Adrenal gland (tissue), 5 donors: ENCODE measurements at regions not wholly inside any gene's neighbourhood (a gene's known extent, or its start where the extent isn't known, plus 50 kb on each side); places are given as distances from the start of the nearest gene placed in this dataset.

Source experiments
- POLR2A ChIP-seq, 2 donors: fragments of 450-650 bp; IDR thresholded peaks; one replicate each; pipeline ENCODE4 v1.6.1; 2017; ENCODE audit warnings: antibody characterized with exemption in 2 of 2, mild to moderate bottlenecking in 2 of 2, moderate library complexity in 1 of 2
- TF ChIP-seq, protein P1 (sequence below), 6 experiments: fragments of 450-650 bp in 4 of 6; fragments of 200-600 bp in 2 of 6; sonication (generic) in 1 of 6; IDR thresholded peaks; 1 replicate in 5 of 6; 2 replicates in 1 of 6; pipeline versions ENCODE4 v1.5.1 to v1.8.0; 2016 to 2021; ENCODE audit warnings: antibody characterized with exemption in 6 of 6, mild to moderate bottlenecking in 2 of 6, moderate library complexity in 1 of 6
- donor health status: DM: no; HTN: no; CAD: no.

DNA sequence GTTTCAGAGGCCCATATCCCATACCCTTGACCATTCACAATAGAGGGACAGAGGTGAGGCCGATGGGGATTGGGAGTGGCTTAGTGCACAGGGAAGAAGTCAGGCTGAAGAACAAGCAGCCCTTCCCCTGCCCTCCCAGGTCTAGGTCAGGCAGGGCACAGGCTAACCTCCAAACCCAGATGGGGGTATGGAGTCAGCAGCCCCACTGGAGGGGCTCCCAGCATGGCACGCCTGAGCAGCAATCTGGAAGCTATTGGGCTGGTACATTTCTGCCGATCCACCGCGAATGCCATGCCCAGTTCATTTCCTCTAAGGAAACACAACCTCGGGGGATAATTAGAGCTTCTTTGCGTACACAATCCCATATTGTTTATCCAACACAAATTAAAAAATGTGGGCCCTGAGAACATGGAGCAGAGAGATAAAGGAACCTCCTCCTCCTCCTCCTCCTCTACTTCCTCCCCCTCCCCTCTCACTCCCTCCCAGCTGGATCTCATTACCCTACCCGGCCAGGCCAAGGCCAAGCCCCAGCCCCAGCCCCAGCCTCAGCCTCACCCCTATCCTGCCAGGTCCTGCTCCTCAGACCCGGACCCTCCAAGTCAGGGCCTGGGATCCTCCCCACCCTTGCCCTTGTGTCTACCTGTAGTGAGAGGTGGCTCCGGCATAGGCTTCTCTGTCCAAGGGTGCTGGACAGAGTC lies 83.0 kb downstream of the PJA1 start:
- TF ChIP-seq, protein P1, sequence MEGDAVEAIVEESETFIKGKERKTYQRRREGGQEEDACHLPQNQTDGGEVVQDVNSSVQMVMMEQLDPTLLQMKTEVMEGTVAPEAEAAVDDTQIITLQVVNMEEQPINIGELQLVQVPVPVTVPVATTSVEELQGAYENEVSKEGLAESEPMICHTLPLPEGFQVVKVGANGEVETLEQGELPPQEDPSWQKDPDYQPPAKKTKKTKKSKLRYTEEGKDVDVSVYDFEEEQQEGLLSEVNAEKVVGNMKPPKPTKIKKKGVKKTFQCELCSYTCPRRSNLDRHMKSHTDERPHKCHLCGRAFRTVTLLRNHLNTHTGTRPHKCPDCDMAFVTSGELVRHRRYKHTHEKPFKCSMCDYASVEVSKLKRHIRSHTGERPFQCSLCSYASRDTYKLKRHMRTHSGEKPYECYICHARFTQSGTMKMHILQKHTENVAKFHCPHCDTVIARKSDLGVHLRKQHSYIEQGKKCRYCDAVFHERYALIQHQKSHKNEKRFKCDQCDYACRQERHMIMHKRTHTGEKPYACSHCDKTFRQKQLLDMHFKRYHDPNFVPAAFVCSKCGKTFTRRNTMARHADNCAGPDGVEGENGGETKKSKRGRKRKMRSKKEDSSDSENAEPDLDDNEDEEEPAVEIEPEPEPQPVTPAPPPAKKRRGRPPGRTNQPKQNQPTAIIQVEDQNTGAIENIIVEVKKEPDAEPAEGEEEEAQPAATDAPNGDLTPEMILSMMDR (IDR thresholded peaks at IDR 0.05): no peak
- no peak for TF ChIP-seq POLR2A (IDR thresholded peaks at IDR 0.05)
